ENCODE measurements at regions not wholly inside any gene's neighbourhood (a gene's known extent, or its start where the extent isn't known, plus 50 kb on each side); places are given as distances from the start of the nearest gene placed in this dataset.

- Histone ChIP-seq H3K4me3 (ENCODE audit: low read length) (no peak overlapping the region), H3K4me1 (ENCODE audit: control insufficient read depth, insufficient read depth, low read length) (no peaks in the 10 kb centered on the region), H3K27ac (ENCODE audit: low read depth, low read length) (no peak overlapping the region), H3K9me3 (ENCODE audit: control insufficient read depth, low read length) (no peaks in the 10 kb centered on the region), H3K27me3 (ENCODE audit: control insufficient read depth, insufficient read depth, low read length, poor library complexity, severe bottlenecking) (no peaks in the 10 kb centered on the region), H3K9ac (ENCODE audit: extremely low read depth, low read length, poor library complexity, severe bottlenecking) (no peak overlapping the region), H3K36me3 (ENCODE audit: control insufficient read depth, insufficient read depth, low read length) (no peaks in the 10 kb centered on the region)
- no peaks in the 10 kb centered on the region for H3K36me3 Mint-ChIP-seq (ENCODE audit: low read depth)
- H3K9me3 Mint-ChIP-seq, result no peaks in the 10 kb centered on the region
- no peak for TF ChIP-seq CTCF (conservative IDR thresholded peaks at IDR 0.05)
- H3K27ac Mint-ChIP-seq, result no peak overlapping the region
- DNase-seq, result no peak
- peaks cover 2% of the 10 kb centered on the region for H3K27me3 Mint-ChIP-seq (ENCODE audit: insufficient read depth)
- H3K4me1 Mint-ChIP-seq, result no peaks in the 10 kb centered on the region
- WGBS, 2 experiments (ENCODE audit: insufficient coverage in 1 of 2, insufficient read length in 1 of 2), result no CpG with 5 or more reads among the region's 1 CpG
- H3K4me3 Mint-ChIP-seq, result no peak overlapping the region
Observed at GRCh38 chr5:26439121-26439520, 599.3 kb downstream of the CDH9 start.

GRCh38 chr5:26434688-26435087 lies 603.7 kb downstream of the CDH9 start:
- H3K4me3 ChIP-seq (ENCODE audit: low read length), result no peak overlapping the region
- DNase-seq, result no peak
- no peak for TF ChIP-seq CTCF (conservative IDR thresholded peaks at IDR 0.05)

GRCh38 chr5:26432386-26432785 lies 606.0 kb downstream of the CDH9 start:
- Histone ChIP-seq H3K4me3 (ENCODE audit: low read length) (no peak overlapping the region), H3K9me3 (ENCODE audit: control insufficient read depth, low read length) (no peaks in the 10 kb centered on the region), H3K9ac (ENCODE audit: extremely low read depth, low read length, poor library complexity, severe bottlenecking) (no peak overlapping the region), H3K36me3 (ENCODE audit: control insufficient read depth, insufficient read depth, low read length) (no peaks in the 10 kb centered on the region), H3K27ac (ENCODE audit: low read depth, low read length) (no peak overlapping the region), H3K27me3 (ENCODE audit: control insufficient read depth, insufficient read depth, low read length, poor library complexity, severe bottlenecking) (no peaks in the 10 kb centered on the region), H3K4me1 (ENCODE audit: control insufficient read depth, insufficient read depth, low read length) (no peaks in the 10 kb centered on the region)
- Mint-ChIP-seq H3K9me3 (no peaks in the 10 kb centered on the region), H3K36me3 (ENCODE audit: low read depth) (no peaks in the 10 kb centered on the region), H3K27me3 (ENCODE audit: insufficient read depth) (no peaks in the 10 kb centered on the region), H3K27ac (no peak overlapping the region), H3K4me1 (no peaks in the 10 kb centered on the region), H3K4me3 (no peak overlapping the region)
- DNase-seq, result no peak
- TF ChIP-seq CTCF (conservative IDR thresholded peaks at IDR 0.05), result no peak

More at GRCh38 chr5:26434688-26435087, 603.7 kb downstream of the CDH9 start:
- H3K4me1 Mint-ChIP-seq, result no peaks in the 10 kb centered on the region
- no peaks in the 10 kb centered on the region for H3K27me3 ChIP-seq (ENCODE audit: control insufficient read depth, insufficient read depth, low read length, poor library complexity, severe bottlenecking)
- H3K4me3 Mint-ChIP-seq, result no peak overlapping the region
- H3K9me3 ChIP-seq (ENCODE audit: control insufficient read depth, low read length), result no peaks in the 10 kb centered on the region
- H3K9ac ChIP-seq (ENCODE audit: extremely low read depth, low read length, poor library complexity, severe bottlenecking), result no peak overlapping the region
- peaks cover 2% of the 10 kb centered on the region for H3K27me3 Mint-ChIP-seq (ENCODE audit: insufficient read depth)
- H3K36me3 ChIP-seq (ENCODE audit: control insufficient read depth, insufficient read depth, low read length), result no peaks in the 10 kb centered on the region
- H3K9me3 Mint-ChIP-seq, result no peaks in the 10 kb centered on the region
- no peak overlapping the region for H3K27ac ChIP-seq (ENCODE audit: low read depth, low read length)
- no peak overlapping the region for H3K27ac Mint-ChIP-seq
- 95 to 100% methylated on average over 2 to 3 of the region's 3 CpGs for WGBS, 2 experiments (ENCODE audit: insufficient coverage in 1 of 2, insufficient read length in 1 of 2)
- no peaks in the 10 kb centered on the region for H3K36me3 Mint-ChIP-seq (ENCODE audit: low read depth)
- H3K4me1 ChIP-seq (ENCODE audit: control insufficient read depth, insufficient read depth, low read length), result no peaks in the 10 kb centered on the region

Measured in endodermal cell (in vitro differentiated cells).